GM12872 (cell line): ENCODE measurements at regions not wholly inside any gene's neighbourhood (a gene's known extent, or its start where the extent isn't known, plus 50 kb on each side); places are given as distances from the start of the nearest gene placed in this dataset.

Source experiments
- TF ChIP-seq, protein P1 (sequence below): IDR thresholded peaks from 3 replicates; pipeline ENCODE4 v1.5.1; 2011; ENCODE audit warnings: low read depth, mild to moderate bottlenecking, low read length, moderate library complexity; ENCODE audit not compliant: insufficient read depth

DNA sequence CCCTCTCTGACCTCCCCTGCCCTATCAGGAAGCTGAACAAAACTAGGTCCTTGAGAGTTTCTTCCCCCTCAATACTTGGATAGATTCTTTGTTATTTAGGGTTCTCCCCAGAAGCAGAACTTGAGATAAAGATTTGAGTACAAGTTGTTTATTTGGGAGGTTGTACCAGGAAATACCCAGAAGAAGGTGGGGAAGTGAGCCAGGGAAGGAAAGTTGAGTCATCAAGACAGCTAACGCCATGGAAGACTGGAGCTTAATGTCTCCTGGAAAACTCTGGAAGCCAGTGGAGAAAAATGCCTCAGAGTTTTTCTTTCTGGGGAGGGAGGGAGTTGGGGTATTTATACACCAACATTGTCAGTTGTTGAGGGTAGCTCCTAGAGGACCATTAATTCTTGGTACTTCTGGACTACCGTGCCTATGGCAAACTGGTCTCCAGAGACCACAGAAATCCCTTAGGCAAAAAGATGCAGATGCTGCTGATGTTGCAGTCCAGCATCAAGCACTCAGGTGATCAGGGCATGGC, 102.6 kb upstream of the ZFP64 start:
- TF ChIP-seq, protein P1, sequence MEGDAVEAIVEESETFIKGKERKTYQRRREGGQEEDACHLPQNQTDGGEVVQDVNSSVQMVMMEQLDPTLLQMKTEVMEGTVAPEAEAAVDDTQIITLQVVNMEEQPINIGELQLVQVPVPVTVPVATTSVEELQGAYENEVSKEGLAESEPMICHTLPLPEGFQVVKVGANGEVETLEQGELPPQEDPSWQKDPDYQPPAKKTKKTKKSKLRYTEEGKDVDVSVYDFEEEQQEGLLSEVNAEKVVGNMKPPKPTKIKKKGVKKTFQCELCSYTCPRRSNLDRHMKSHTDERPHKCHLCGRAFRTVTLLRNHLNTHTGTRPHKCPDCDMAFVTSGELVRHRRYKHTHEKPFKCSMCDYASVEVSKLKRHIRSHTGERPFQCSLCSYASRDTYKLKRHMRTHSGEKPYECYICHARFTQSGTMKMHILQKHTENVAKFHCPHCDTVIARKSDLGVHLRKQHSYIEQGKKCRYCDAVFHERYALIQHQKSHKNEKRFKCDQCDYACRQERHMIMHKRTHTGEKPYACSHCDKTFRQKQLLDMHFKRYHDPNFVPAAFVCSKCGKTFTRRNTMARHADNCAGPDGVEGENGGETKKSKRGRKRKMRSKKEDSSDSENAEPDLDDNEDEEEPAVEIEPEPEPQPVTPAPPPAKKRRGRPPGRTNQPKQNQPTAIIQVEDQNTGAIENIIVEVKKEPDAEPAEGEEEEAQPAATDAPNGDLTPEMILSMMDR, result no peak

DNA sequence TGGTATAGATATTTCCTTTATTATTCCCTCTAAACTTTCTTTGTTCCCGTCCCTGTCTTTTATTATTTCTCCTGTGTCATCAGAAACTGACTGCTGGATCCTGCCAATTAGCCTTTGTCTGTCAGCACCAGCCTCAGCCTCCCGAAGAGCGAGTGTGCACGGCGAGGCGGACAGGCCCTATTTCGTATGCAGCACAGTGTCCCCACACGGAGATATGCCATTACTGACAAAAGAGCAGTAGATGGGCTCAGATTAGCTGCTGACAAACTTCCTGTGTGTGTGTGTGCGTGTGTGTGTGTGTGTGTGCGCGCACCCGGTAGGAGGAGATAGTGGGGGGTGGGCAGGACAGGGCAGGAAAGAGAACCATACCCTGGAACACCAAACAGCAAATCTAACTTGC, 99.5 kb upstream of the ZFP64 start:
- TF ChIP-seq, protein P1, result no peak

DNA sequence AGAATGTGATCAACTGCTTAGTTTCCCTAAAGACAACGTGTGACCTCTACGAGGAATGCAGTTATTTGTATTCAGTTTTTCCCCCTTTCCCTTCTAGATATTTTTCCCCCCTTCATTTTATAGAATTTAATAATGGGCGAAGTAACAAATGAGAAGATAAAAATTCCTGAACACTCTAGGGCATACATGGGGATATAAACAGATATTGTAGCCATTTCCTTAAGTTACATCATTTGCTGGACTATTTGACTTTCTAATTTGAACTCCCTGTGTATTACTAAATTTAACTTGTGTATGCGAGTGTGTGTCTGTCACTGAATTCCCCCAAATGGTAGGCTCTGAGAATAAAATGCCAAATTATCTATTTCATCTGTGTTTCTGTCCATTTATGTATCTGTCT, 99.0 kb upstream of the ZFP64 start:
- TF ChIP-seq, protein P1, result no peak

DNA sequence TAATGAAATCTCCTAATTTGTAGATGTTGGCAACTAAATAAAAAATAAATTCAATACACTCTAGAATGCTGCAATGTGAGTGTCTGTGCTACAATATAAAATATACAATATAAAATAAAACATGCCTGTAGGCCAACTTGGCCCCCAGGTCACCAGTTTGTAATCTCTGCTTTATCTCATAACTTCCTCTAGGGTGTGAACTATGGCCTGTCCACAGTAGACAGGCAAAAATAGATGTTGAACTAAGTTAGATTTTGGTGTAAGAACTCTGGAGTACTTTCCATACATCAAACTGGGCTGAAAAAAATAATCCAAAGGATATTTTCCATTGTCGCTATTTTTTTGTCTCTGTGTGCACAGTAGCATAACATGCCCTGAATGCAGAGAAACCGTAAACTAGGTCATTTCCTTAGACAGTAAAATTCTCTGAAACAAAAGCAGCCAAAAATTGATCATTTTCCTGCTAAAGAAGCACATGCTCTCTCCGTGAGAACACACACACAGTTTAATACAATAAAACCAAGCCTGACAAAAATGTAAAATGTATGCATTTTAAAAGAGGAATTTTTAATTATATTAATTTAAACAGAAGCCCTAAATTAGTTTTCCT, 98.5 kb upstream of the ZFP64 start:
- TF ChIP-seq, protein P1, result no peak

DNA sequence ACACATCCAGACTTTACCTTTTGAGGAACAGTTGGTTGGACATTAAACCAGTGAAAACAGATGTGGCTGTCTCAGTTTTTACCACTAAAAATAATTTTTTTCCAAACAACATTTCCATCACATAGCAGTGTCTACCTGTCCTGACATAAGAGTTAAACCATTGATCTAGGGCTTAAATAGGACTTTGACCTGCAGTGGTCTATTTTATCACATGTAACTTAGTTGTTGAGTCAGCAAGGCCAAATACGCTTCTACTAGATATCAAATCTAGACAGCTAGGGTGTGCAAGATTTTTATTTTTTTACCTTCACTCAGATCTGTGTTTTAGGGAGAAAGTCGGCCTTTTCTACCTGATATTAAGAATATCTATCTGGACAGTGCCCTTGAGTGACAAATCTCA, 88.8 kb upstream of the ZFP64 start:
- TF ChIP-seq, protein P1, result no peak

- TF ChIP-seq, protein P1, result no peak
These were observed 88.1 kb upstream of the ZFP64 start for GRCh38 chr20:52279706-52280105.

- TF ChIP-seq, protein P1, result no peak
These were observed 83.7 kb upstream of the ZFP64 start for GRCh38 chr20:52275181-52275691.
